Small intestine (tissue), 7 donors: ENCODE measurements at regions not wholly inside any gene's neighbourhood (a gene's known extent, or its start where the extent isn't known, plus 50 kb on each side); places are given as distances from the start of the nearest gene placed in this dataset.

Experiments used
- DNase-seq, 2 donors: peaks; one replicate each; pipeline versions ENCODE4 v3.0.0 to v3.0.0-alpha.2; 2013
- FAIRE-seq: peaks from 2 replicates; lab custom pipeline; 2012; peaks lifted over from hg19 to GRCh38; lab: Jason Lieb, UNC
- H3K27ac ChIP-seq, 3 donors: one replicate each; pipeline ENCODE4 v1.5.1; 2013; ENCODE audit warnings: low read length in 2 of 3, mild to moderate bottlenecking in 2 of 3, control low read depth in 1 of 3, inconsistent platforms in 1 of 3, low read depth in 1 of 3, moderate library complexity in 1 of 3
- H3K27me3 ChIP-seq, 3 donors: one replicate each; pipeline ENCODE4 v1.6.1; 2013; ENCODE audit warnings: low read length in 3 of 3, inconsistent platforms in 1 of 3; ENCODE audit not compliant: control insufficient read depth in 3 of 3, insufficient read depth in 3 of 3
- H3K36me3 ChIP-seq, 3 donors: one replicate each; pipeline ENCODE4 v1.6.1; 2013; ENCODE audit warnings: low read length in 3 of 3, inconsistent platforms in 1 of 3, low read depth in 1 of 3, mild to moderate bottlenecking in 1 of 3, moderate library complexity in 1 of 3; ENCODE audit not compliant: control insufficient read depth in 3 of 3, insufficient read depth in 2 of 3
- H3K4me1 ChIP-seq, 3 donors: one replicate each; pipeline ENCODE4 v1.6.1; 2013; ENCODE audit warnings: low read length in 2 of 3, inconsistent platforms in 1 of 3, low read depth in 1 of 3, mild to moderate bottlenecking in 1 of 3, moderate library complexity in 1 of 3; ENCODE audit not compliant: control insufficient read depth in 3 of 3, insufficient read depth in 2 of 3
- H3K4me3 ChIP-seq, 3 donors: one replicate each; pipeline ENCODE4 v1.5.1; 2013; ENCODE audit warnings: low read length in 3 of 3, control low read depth in 1 of 3, inconsistent platforms in 1 of 3, low read depth in 1 of 3, mild to moderate bottlenecking in 1 of 3, moderate library complexity in 1 of 3
- H3K9me3 ChIP-seq, 2 donors: one replicate each; pipeline ENCODE4 v1.6.1; 2013; ENCODE audit warnings: low read depth in 1 of 2, low read length in 1 of 2; ENCODE audit not compliant: control insufficient read depth in 2 of 2, insufficient read depth in 1 of 2
- WGBS, 3 donors: extraction: QIAGEN DNeasy Blood & Tissue Kit; methylation state at CpG; one replicate each; pipeline ENCODE4 v1.1.7; 2013; 5-methylcytosine and 5-hydroxymethylcytosine counted together
- donor health status: healthy with polysubstance abuse.
- donor health status: control.
- donor health status: control.
- donor health status: Bipolar disorder and iron deficiency.
- donor health status: healthy.

DNA sequence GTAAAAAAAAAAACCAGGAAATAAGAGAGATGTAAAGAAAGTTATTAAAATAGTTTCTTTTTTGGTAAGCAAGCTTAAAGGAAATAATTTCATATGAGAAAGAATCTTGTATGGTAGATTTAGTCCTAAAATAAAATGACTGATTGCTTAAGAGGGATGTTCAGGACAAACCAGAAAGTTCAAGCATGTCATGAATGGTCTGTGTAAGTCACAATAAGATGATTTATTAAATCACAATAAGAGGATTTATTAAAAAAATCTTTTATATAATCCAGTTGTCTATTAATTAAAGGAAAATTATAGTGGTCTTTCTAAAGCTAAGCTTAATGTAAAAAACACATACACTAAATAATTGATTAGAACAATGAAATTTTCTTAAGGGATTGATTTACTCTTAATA lies 91.8 kb upstream of the OR13F1 start:
- Histone ChIP-seq H3K9me3 (peaks cover 0 to 7% of the 10 kb centered on the region in 2 donors), H3K4me3 (no peak overlapping the region), H3K4me1 (no peaks in the 10 kb centered on the region), H3K36me3 (no peaks in the 10 kb centered on the region), H3K27ac (no peak overlapping the region), H3K27me3 (no peaks in the 10 kb centered on the region)
- DNase-seq, result no peak
- peak; percentile 90 for FAIRE-seq

DNA sequence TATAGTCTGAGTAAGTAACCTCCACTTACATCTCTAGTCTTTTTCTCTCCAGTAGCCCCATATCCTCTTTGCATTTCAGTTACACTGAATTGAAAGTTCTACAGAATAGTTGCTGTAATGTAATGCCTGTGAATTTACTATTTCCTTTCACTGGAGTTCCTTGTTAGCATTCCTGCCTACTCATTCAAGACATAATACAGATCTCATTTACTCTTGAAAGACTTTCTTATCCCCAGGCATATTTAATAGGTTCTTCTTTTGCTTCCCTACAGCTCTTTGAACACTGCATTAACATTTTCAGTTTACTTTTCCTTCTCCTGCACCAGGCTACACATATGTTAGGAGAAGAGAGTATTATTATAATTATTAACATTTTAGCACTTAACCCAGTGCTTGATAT lies 87.6 kb upstream of the OR13F1 start:
- Histone ChIP-seq H3K27ac (no peak overlapping the region), H3K4me1 (no peaks in the 10 kb centered on the region), H3K36me3 (no peaks in the 10 kb centered on the region), H3K27me3 (no peaks in the 10 kb centered on the region), H3K9me3 (peaks cover 0 to 3% of the 10 kb centered on the region in 2 donors), H3K4me3 (no peak overlapping the region)
- FAIRE-seq (no peak), DNase-seq (no peak)

DNA sequence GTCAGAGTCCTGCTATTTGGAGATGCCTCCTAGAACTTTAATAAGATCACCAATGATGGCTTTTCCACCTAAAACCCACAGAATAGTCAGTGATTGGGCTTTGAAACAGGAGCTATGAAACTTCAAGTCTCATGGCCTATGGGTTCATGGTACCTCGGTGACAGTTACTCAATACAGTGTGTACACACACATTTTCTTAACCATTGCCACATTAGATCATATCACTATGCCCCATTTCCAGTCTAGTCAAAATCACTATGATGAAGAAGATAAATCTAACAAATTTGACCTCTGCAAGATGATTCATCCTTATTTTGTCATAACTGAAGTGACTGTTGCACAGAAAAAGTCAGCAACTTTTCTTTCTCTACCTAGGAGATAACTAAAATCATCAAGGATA lies 86.8 kb upstream of the OR13F1 start:
- H3K27me3 ChIP-seq, result no peaks in the 10 kb centered on the region
- H3K9me3 ChIP-seq, result peaks cover 0 to 3% of the 10 kb centered on the region in 2 donors
- H3K36me3 ChIP-seq, result no peaks in the 10 kb centered on the region
- WGBS, 3 donors, result 72 to 88% (median 83%) methylated on average over 1 of the region's 1 CpG
- H3K4me3 ChIP-seq, result no peak overlapping the region
- no peak for FAIRE-seq
- H3K27ac ChIP-seq, result no peak overlapping the region
- no peak for DNase-seq
- no peaks in the 10 kb centered on the region for H3K4me1 ChIP-seq

DNA sequence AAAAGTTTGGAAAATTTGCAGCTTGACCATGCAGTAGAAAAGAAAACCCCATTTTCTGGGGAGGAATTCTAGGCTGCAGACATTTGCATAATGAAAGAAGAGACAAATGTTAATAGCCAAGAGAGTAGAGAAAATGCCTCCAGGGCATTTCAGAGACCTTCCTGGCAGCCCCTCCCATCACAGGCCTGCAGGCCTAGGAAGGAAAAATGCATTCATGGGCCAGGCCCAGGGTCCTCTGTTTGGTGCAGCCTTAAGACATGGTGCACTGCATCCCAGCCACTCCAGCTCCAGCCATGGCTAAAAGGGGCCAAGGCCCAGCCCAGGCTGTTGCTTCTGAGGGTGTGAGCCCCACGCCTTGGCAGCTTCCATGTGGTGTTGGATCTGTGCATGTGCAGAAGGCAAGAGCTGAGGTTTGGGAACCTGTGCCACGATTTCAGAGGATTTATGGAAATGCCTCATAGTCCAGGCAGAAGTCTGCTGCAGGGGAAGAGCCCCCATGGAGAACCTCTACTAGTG lies 75.0 kb upstream of the OR13F1 start:
- H3K9me3 ChIP-seq, result peaks cover 0 to 8% of the 10 kb centered on the region in 2 donors
- no peak overlapping the region for H3K27ac ChIP-seq
- H3K36me3 ChIP-seq, result no peaks in the 10 kb centered on the region
- WGBS, 3 donors, result 43 to 49% (median 44%) methylated on average over 2 of the region's 2 CpGs
- no peaks in the 10 kb centered on the region for H3K4me1 ChIP-seq
- no peaks in the 10 kb centered on the region for H3K27me3 ChIP-seq
- no peak overlapping the region for H3K4me3 ChIP-seq
- FAIRE-seq (no peak), DNase-seq (no peak)

DNA sequence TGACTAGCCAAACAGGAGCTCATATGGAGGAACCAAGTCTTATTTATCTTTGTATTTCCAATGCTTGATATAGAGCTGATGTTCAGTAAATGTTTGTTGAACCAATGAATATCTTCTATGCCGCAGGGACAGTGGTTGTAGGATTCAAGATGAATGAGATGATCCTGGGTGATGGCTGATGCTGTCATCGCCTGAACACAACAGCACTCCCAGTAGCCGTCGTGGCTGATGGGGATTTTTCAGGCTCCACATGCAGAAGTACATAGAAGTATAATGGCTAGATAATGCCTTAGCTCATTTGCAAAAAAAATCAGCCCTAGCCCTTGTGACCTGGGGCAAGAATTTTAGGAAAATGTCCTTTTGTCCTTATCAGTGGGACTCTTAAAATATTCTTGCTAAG lies 69.0 kb upstream of the OR13F1 start:
- H3K9me3 ChIP-seq, result no peaks in the 10 kb centered on the region
- H3K27me3 ChIP-seq, result no peaks in the 10 kb centered on the region
- WGBS, 3 donors, result 83 to 84% (median 83%) methylated on average over 4 of the region's 4 CpGs
- DNase-seq (no peak), FAIRE-seq (no peak)
- no peaks in the 10 kb centered on the region for H3K36me3 ChIP-seq
- H3K27ac ChIP-seq, result no peak overlapping the region
- H3K4me1 ChIP-seq, result no peaks in the 10 kb centered on the region
- H3K4me3 ChIP-seq, result no peak overlapping the region

DNA sequence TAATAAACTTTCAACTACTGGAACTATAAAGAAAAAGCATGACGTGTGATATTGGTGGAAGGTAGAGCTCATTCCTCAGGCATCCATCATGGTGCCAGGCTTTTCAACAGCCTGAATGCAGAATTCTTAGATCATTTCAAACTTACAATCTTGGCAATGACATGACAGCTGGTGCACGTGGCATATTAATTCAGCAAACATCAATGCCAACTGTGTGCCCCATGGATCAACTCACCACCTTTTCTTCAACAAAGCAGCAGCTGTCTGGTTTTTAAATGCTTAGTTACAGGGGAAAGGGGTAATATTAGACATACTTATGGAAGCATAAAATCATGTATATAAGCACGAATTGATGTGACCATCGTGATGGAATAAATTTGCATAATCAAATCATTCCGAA lies 56.0 kb upstream of the OR13F1 start:
- Histone ChIP-seq H3K9me3 (no peaks in the 10 kb centered on the region), H3K27ac (no peak overlapping the region), H3K27me3 (no peaks in the 10 kb centered on the region), H3K36me3 (no peaks in the 10 kb centered on the region), H3K4me3 (no peak overlapping the region), H3K4me1 (no peaks in the 10 kb centered on the region)
- 61 to 70% (median 65%) methylated on average over 5 of the region's 5 CpGs for WGBS, 3 donors
- DNase-seq (no peak), FAIRE-seq (no peak)
